A673 (cell line): ENCODE measurements at regions not wholly inside any gene's neighbourhood (a gene's known extent, or its start where the extent isn't known, plus 50 kb on each side); places are given as distances from the start of the nearest gene placed in this dataset.
"Not testable (repeated sequence)": the region's sequence is repeated elsewhere in the genome, so short reads cannot be mapped to it uniquely, and the experiment has no call there.

ENCODE experiments used
- CTCF ChIP-seq: fragments of 300-800, 200-600 bp; sonication (generic); conservative IDR thresholded peaks from 2 replicates; pipeline ENCODE4 v1.5.1; 2017; ENCODE audit warnings: low read depth, mild to moderate bottlenecking, antibody characterized with exemption, low read length, moderate library complexity, mixed read lengths
- EZH2 ChIP-seq: fragments of 200-600 bp; sonication (generic); IDR thresholded peaks from 2 replicates; pipeline ENCODE4 v1.6.1; 2017; ENCODE audit warnings: borderline replicate concordance, low read depth, mild to moderate bottlenecking, mixed read lengths, antibody characterized with exemption, low read length; ENCODE audit not compliant: poor library complexity, severe bottlenecking

- not testable (repeated sequence) for TF ChIP-seq CTCF, EZH2
Measured at GRCh38 chr2:13443554-13444261, 727.0 kb downstream of the TRIB2 start.
